ENCODE measurements at regions not wholly inside any gene's neighbourhood (a gene's known extent, or its start where the extent isn't known, plus 50 kb on each side); places are given as distances from the start of the nearest gene placed in this dataset.

DNA sequence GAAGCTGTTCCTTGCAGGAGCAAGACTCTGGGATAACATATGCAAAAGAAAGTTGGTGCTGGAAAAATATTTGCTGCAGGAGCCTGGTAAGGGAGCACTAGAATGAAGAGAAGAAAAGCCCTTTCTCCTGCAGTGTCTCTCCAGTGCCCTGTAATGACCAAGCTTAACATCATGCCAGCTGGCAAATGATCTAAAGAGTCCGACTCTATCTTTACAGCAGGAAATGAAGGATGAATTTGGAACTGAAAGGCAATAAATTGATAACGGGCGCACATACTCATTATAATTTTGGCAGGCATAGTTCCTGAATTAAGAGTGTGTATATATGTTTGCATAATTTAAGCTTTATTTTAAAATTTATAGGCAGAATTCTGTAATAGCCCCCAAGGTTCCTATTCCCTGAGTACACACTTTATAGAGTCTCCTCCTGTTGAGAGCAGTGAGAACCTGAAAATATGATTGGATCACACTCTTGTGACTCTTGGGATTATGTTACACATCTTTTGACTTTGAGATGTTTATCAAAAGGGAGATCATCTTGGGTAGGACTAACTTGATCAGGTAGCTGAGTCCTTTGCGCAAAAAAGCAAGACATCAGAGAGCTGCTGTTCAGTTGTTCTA is 299.0 kb upstream of the MBL2 start:
- intact Hi-C loops (cut with DNase I) = no loop called here
- DNase-seq = no peak
- H3K27me3 ChIP-seq = no peaks in the 10 kb centered on the region
- no peaks in the 10 kb centered on the region for H3K9me3 ChIP-seq
- no peaks in the 10 kb centered on the region for H3K36me3 ChIP-seq
- TF ChIP-seq, protein P1, sequence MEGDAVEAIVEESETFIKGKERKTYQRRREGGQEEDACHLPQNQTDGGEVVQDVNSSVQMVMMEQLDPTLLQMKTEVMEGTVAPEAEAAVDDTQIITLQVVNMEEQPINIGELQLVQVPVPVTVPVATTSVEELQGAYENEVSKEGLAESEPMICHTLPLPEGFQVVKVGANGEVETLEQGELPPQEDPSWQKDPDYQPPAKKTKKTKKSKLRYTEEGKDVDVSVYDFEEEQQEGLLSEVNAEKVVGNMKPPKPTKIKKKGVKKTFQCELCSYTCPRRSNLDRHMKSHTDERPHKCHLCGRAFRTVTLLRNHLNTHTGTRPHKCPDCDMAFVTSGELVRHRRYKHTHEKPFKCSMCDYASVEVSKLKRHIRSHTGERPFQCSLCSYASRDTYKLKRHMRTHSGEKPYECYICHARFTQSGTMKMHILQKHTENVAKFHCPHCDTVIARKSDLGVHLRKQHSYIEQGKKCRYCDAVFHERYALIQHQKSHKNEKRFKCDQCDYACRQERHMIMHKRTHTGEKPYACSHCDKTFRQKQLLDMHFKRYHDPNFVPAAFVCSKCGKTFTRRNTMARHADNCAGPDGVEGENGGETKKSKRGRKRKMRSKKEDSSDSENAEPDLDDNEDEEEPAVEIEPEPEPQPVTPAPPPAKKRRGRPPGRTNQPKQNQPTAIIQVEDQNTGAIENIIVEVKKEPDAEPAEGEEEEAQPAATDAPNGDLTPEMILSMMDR (IDR thresholded peaks at IDR 0.05) = no peak
- TF ChIP-seq POLR2A (IDR thresholded peaks at IDR 0.05) = no peak
- no peak overlapping the region for H3K27ac ChIP-seq
- H3K4me1 ChIP-seq = no peaks in the 10 kb centered on the region
- WGBS, 2 donors = 71 to 75% methylated on average over 4 of the region's 4 CpGs
- no peak overlapping the region for H3K4me3 ChIP-seq

DNA sequence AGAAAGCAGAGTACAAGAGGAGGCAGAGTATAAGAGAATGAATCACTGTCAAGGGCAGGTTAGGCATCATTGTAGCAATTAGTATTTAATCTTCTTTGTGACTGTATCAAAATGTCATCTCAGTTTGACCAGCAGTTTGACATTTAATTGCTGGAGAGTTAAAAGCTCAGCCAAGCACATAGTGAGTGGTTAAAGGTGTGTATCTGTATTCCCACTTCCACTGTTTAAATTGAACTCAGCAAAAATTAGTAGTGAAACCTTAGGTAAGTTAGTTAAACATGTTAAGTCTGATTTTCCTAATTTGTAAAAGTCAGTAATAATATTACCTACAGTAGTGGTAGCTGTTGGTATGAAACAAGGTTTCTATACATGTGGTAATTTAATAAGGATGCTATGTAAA is 296.4 kb upstream of the MBL2 start:
- intact Hi-C loops (cut with DNase I) = no loop called here

DNA sequence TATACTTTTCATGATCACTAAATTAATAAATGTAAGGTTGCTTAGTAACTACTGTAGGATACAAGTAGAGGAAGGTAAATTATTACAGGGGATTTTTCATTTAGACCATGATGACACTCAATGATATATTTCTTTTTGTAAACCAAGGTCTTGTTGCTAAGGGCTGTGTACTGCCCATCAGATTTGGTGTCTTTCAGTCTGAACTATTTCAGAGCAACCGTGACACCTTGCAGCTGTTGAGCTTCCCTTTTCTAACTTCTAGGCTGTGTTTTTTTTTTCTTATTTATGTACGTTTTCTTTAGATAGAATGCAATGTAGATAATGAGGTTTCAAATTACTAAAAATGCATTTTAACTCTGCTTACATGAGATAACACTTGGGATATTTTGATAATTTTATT is 292.0 kb upstream of the MBL2 start:
- Histone ChIP-seq H3K4me3 (no peak overlapping the region), H3K4me1 (no peaks in the 10 kb centered on the region), H3K27ac (no peak overlapping the region), H3K9me3 (no peaks in the 10 kb centered on the region), H3K36me3 (no peaks in the 10 kb centered on the region), H3K27me3 (no peaks in the 10 kb centered on the region)
- 25 to 26% methylated on average over 2 of the region's 2 CpGs for WGBS, 2 donors
- DNase-seq = no peak
- no peak for TF ChIP-seq POLR2A (IDR thresholded peaks at IDR 0.05)
- TF ChIP-seq, protein P1 (IDR thresholded peaks at IDR 0.05) = no peak
- intact Hi-C loops (cut with DNase I) = no loop called here

More for the DNA sequence above, 296.4 kb upstream of the MBL2 start:
- no peak for DNase-seq
- Histone ChIP-seq H3K4me1 (no peaks in the 10 kb centered on the region), H3K27ac (no peak overlapping the region), H3K27me3 (no peaks in the 10 kb centered on the region), H3K4me3 (no peak overlapping the region), H3K9me3 (no peaks in the 10 kb centered on the region), H3K36me3 (no peaks in the 10 kb centered on the region)
- TF ChIP-seq, protein P1 (IDR thresholded peaks at IDR 0.05) = no peak
- no peak for TF ChIP-seq POLR2A (IDR thresholded peaks at IDR 0.05)

DNA sequence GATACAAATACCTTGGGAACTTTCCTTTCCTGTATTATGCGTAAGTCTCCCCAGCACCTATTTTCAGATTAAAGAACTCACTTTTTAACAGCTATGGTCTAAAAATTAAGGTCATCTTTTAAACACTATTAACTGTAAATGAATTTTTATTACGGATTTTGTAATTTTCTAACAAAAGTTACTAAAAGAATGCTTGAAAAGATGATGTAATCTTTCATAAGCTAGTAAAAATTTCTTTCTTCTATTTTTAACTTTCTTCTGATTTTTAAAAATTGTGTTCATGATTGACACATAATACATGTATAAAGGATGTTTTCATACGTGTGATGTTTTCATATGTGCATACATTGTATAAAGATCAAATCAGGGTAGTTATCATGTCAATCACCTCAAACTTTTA is 291.2 kb upstream of the MBL2 start:
- Histone ChIP-seq H3K36me3 (no peaks in the 10 kb centered on the region), H3K27me3 (no peaks in the 10 kb centered on the region), H3K27ac (no peak overlapping the region), H3K4me1 (no peaks in the 10 kb centered on the region), H3K4me3 (no peak overlapping the region), H3K9me3 (no peaks in the 10 kb centered on the region)
- 80 to 82% methylated on average over 3 of the region's 3 CpGs for WGBS, 2 donors
- DNase-seq = no peak
- TF ChIP-seq, protein P1 (IDR thresholded peaks at IDR 0.05) = no peak
- TF ChIP-seq POLR2A (IDR thresholded peaks at IDR 0.05) = no peak
- intact Hi-C loops (cut with DNase I) = no loop called here

DNA sequence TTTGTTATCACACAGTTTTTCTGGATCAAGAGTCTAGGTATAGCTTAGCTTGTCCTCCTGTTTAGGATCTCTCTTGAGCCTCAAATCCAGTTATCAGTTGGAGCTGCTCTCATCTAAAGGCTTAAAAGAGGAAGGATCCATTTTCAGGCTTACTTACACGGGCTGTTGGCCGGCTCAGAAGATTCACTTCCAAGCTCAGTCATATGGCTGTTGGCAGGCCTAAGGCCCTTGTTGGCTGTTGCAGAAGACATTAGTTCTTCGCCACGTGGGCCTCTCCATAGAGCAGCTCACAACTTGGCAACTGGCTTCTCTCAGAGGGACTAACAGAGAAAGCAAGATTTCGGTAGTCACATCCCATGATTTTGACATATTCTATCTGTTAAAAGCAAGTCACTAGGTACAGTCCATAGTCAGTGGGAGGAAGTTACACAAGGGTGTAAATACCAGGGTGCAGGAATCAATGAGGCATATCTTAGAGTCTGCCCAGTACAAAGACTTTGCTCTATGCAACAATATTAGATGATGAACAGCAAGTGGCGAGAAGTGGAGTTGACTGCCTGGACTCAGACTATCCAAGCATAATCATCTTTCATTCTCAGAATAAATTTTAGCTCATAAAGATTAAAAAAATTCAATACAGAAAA is 280.1 kb upstream of the MBL2 start:
- no peaks in the 10 kb centered on the region for H3K36me3 ChIP-seq
- no peak overlapping the region for H3K27ac ChIP-seq
- H3K27me3 ChIP-seq = no peaks in the 10 kb centered on the region
- intact Hi-C loops (cut with DNase I) = no loop called here
- no peaks in the 10 kb centered on the region for H3K4me1 ChIP-seq
- DNase-seq = no peak
- no peaks in the 10 kb centered on the region for H3K9me3 ChIP-seq
- no peak for TF ChIP-seq POLR2A (IDR thresholded peaks at IDR 0.05)
- TF ChIP-seq, protein P1 (IDR thresholded peaks at IDR 0.05) = no peak
- WGBS, 2 donors = 62 to 74% methylated on average over 6 of the region's 6 CpGs
- no peak overlapping the region for H3K4me3 ChIP-seq

Data from esophagus squamous epithelium (tissue), 5 donors.